GM19023 (cell line): ENCODE measurements at regions not wholly inside any gene's neighbourhood (a gene's known extent, or its start where the extent isn't known, plus 50 kb on each side); places are given as distances from the start of the nearest gene placed in this dataset.

ENCODE experiments used
- ATAC-seq: cut with Tn5 transposase; IDR thresholded peaks from one replicate; pipeline ENCODE4 v1.9.1; 2021; ENCODE audit warnings: mild to moderate bottlenecking, moderate library complexity; ENCODE audit not compliant: unreplicated experiment

- ATAC-seq: no peak
These were observed 163.1 kb upstream of the SERP2 start for GRCh38 chr13:44210525-44210924.

- ATAC-seq: no peak
These were observed 162.3 kb upstream of the SERP2 start for GRCh38 chr13:44211286-44211685.

- ATAC-seq: no peak
These were observed 161.8 kb upstream of the SERP2 start for GRCh38 chr13:44211704-44212346.

- no peak for ATAC-seq
These were observed 160.8 kb upstream of the SERP2 start for GRCh38 chr13:44212633-44213396.

- no peak for ATAC-seq
These were observed 155.0 kb upstream of the SERP2 start for GRCh38 chr13:44218501-44219240.

GRCh38 chr13:44219577-44220548 lies 153.8 kb upstream of the SERP2 start:
- no peak for ATAC-seq

- no peak for ATAC-seq
These were observed 152.7 kb upstream of the SERP2 start for GRCh38 chr13:44220948-44221347.

- no peak for ATAC-seq
These were observed 152.0 kb upstream of the SERP2 start for GRCh38 chr13:44221657-44222056.

GRCh38 chr13:44223770-44224444 lies 149.7 kb upstream of the SERP2 start:
- ATAC-seq: no peak

- no peak for ATAC-seq
These were observed 149.0 kb upstream of the SERP2 start for GRCh38 chr13:44224450-44225149.

GRCh38 chr13:44229371-44230030 lies 144.1 kb upstream of the SERP2 start:
- ATAC-seq: no peak

- ATAC-seq: no peak
These were observed 143.6 kb upstream of the SERP2 start for GRCh38 chr13:44230071-44230470.

GRCh38 chr13:44230736-44231135 lies 142.9 kb upstream of the SERP2 start:
- ATAC-seq: no peak

GRCh38 chr13:44231786-44232516 lies 141.7 kb upstream of the SERP2 start:
- ATAC-seq: no peak

GRCh38 chr13:44232774-44233173 lies 140.8 kb upstream of the SERP2 start:
- no peak for ATAC-seq

- no peak for ATAC-seq
These were observed 139.1 kb upstream of the SERP2 start for GRCh38 chr13:44234566-44234965.

- no peak for ATAC-seq
These were observed 137.3 kb upstream of the SERP2 start for GRCh38 chr13:44236370-44236769.

- no peak for ATAC-seq
These were observed 136.8 kb upstream of the SERP2 start for GRCh38 chr13:44236801-44237207.
